HG03439 (cell line): ENCODE measurements at regions not wholly inside any gene's neighbourhood (a gene's known extent, or its start where the extent isn't known, plus 50 kb on each side); places are given as distances from the start of the nearest gene placed in this dataset.
"Not testable (repeated sequence)": the region's sequence is repeated elsewhere in the genome, so short reads cannot be mapped to it uniquely, and the experiment has no call there.

Experiments
- ATAC-seq: cut with Tn5 transposase; IDR thresholded peaks from one replicate; pipeline ENCODE4 v1.9.1; 2021; ENCODE audit warnings: mild to moderate bottlenecking, moderate library complexity; ENCODE audit not compliant: unreplicated experiment

DNA sequence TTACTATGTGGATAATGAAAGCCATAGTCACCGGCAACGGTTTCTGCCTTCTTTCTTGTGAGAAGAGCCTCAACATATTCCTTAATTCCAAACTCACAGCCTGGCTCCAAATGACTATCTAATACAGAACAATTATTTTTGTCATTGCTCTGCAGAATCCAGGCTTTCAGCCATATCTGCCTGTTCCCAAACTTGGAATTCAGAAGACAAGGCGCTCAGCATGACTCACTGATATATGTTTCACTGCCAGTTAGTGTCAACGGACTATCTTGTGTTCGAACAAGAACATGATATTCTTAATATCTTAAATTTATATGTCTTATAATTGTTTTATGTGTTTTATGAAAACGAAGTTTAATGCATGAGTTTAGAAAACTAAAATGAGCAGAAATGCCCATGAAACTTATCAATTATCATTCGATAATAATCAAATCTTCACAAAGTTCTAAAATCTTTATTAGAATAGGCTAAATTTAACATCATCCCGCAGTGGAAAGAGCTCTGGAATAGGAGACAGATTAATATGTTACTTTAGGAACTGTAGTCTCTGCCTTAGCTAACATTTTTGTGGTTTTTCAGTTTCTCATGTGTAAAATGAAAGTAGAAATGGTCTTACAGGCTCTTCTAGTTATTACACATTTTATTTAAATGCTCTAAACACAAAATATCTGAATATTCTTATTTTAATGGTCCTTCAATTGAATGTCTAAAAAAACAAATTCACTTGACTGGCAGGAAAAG is 669.3 kb upstream of the GJE1 start:
- ATAC-seq = peak; percentile 82

DNA sequence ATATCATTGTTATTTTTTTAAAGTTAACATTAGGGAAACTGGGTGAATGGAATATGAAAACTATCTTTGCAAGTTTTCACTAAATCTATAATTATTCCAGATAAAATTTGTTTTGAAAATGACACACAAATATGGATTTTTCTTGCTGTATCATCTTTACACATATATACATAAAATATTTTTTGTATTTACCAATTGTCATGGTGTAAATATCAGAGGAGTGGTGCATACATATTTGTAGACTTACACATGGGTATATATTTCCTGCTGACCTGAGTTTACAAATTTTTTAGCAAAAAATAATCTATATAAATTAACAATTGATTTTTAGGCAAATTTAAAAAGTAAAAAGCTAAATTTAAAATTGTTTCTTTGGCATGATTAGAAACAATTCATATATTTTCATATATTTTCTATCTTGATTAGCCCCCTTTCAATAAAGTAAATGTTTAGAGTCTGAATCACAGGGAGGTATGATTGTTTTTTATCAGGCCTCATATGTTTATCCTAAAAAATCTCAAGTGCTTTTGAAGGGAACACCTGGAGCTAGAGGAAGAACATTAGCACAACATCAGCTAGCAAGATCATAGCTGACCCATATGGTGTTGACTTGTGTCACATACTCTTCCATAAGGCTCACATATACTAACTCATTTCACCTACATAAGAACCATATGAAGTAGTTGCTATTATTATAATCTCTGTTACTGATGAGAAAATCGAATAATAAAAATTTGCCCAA is 671.8 kb upstream of the GJE1 start:
- no peak for ATAC-seq

- not testable (repeated sequence) for ATAC-seq
Measured at GRCh38 chr6:141460245-141460644, 672.5 kb upstream of the GJE1 start.

- not testable (repeated sequence) for ATAC-seq
Measured at GRCh38 chr6:141457984-141458383, 674.7 kb upstream of the GJE1 start.

- ATAC-seq = no peak
Measured at GRCh38 chr6:141452354-141452686, 680.4 kb upstream of the GJE1 start.

DNA sequence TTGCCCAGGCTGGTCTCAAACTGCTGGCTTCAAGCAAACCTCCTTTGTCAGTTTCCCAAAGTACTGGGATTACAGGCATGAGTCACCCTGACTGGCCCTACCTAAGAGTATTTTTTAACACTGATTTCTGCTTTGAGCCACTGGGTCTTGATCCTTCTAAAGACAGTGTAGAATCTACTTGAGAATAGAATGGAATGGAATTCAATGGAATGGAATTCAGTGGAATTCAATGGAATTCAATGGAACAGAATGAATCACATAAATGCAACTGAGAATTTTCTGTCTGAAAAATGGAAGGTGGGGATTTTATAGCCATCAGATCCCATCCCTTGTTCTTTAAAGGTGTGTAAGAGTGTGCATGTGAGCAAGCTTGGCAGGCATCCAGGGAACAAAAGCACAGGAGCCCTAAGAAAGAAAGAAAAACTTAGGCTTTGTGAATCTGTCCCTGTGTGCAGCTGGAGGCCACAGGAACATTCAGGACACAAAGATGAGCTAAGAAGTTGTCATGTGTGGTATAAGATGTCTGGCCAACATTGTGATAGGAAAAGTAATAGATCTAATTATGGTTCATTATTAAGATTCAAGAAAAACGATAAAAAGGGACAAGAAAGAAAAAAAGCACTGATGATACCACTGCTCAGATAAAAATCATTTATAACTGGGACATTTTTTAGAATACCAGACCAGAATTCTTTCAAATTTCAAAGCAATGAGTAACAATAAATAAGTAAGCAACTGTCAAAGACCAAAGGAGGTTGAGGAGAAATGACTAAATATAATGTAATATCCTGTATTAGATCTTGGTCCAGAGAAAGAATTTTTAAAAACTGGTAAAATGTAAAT is 681.0 kb upstream of the GJE1 start:
- ATAC-seq = no peak

DNA sequence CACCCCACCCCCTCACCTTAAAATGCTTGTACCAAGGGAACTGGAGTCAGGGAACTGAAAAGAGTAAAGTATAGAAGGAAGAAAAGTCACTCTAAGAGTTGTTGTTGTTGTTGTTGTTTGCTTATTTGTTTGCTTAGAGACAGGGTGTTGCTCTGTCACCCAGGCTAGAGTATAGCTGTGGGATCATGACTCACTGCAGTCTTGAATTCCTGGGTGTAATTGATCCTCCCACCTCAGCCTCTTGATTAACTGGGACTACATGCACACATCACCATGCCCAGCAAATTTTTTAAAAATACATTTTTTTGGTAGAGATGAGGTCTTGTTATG is 681.6 kb upstream of the GJE1 start:
- no peak for ATAC-seq

GRCh38 chr6:141445928-141446628 is 686.6 kb upstream of the GJE1 start:
- ATAC-seq = no peak

GRCh38 chr6:141443668-141444289 is 688.9 kb upstream of the GJE1 start:
- no peak for ATAC-seq

GRCh38 chr6:141443032-141443431 is 689.7 kb upstream of the GJE1 start:
- no peak for ATAC-seq

DNA sequence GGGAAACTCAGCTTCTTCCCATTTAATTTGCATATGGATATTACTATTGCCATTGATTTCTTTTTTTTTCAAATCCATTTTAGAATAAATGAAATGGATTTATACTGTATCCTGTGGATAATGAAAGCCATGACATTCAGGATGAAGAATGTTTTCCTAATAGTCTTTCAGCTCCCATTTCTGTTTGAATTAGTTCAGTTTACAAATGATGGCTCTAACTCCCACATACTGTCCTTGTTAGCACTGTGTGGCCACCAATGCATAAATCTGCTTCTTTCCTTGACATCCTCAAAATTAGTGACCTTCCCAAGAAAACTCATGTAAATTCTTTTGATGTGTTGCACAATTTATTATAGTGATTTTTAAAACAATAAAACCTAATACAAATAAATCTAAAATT is 693.2 kb upstream of the GJE1 start:
- ATAC-seq = no peak

- peak; percentile 64 for ATAC-seq
Measured at GRCh38 chr6:141437685-141438084, 695.0 kb upstream of the GJE1 start.

DNA sequence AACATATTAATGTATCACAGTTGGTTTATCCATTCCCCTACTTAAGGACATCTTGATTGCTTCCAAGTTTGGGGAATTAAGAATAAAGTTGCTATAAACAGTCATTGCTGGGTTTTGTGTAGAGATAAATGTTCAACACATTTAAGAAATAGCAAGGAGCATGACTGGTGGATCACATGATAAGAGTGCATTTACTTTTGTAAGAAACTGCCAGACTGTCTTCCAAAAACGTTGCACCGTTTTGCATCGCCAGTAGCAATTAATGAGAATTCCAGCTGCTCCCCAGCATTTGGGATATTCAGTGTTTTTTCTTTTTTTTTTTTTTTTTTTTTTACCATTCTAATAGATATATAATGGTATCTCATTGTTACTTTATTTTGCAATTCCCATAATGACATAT is 695.7 kb upstream of the GJE1 start:
- ATAC-seq = no peak

DNA sequence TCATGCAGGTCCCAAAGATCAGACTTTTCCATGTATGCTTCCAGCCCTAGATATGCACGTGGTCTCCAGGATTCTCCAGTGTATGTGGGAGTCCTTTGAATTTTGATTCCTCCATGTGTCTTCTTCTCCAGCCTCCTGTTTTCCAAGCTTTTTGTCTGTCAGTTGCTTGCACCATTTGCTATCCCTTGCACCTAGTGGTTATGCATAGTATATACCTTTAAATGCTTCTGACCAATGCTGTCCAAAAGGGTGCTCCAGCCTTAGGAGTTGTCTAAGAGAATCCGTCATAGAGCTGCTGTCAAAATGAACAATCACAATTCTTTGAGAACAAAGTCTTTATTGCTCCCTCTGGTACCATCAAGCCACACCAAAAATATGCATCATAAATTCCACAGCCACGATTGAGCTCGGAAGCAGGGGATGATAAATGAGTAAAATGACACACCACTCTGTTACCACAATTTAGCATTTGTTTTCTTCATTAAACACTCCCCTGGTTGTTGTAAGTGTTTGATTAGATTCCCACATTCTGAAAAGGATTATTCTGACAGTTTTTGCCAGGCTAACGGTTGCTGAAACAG is 706.2 kb upstream of the GJE1 start:
- no peak for ATAC-seq

- no peak for ATAC-seq
Measured at GRCh38 chr6:141421378-141421777, 711.3 kb upstream of the GJE1 start.

DNA sequence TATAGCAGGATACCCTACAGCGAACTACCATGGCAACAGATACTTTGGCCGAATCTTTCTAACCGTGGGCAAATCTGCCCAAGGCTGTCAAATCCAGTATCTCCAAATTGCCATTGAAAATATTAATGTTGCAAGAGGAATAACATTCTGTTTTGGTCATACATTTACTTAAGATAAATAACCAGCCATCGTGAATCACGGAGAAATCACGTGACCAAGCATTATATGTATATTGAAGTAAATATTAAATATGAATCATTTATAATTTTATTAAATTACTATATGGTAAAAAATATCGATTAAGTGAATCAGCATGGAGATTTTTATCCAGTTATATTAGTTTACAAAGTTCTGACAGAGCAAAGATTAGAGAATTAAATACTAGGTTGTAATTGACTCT is 714.6 kb upstream of the GJE1 start:
- ATAC-seq = no peak

DNA sequence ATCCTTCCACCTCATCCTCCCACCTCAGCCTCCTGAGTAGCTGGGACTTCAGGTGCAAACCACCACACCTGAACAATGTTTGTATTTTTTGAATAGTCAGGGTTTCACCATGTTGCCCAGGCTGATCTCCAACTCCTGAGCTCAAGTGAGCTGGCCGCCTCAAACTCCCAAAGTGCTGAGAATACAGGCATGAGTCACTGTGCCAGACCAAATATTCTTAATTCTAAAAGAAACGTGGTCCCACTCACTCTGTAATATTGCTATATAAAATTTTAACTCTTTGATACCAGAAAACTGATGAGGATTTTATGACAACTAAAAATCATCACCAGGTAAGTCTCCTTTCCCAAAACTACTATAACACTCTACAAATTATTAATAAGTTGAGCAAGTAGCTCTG is 716.8 kb upstream of the GJE1 start:
- ATAC-seq = no peak

GRCh38 chr6:141413196-141413595 is 719.5 kb upstream of the GJE1 start:
- ATAC-seq = no peak

- ATAC-seq = no peak
Measured at GRCh38 chr6:141406761-141407160, 726.0 kb upstream of the GJE1 start.

GRCh38 chr6:141403827-141404226 is 728.9 kb upstream of the GJE1 start:
- no peak for ATAC-seq
